Naive thymus-derived CD8-positive, alpha-beta T cell (primary cell): ENCODE measurements at regions not wholly inside any gene's neighbourhood (a gene's known extent, or its start where the extent isn't known, plus 50 kb on each side); places are given as distances from the start of the nearest gene placed in this dataset.

Experiments used
- ATAC-seq, 2 donors: fragments of 150-1000 bp; cut with Tn5 transposase in 1 of 2; sonication (Bioruptor Pico), chemical (Tn5 transposase) in 1 of 2; 1 replicate in 1 of 2; 2 replicates in 1 of 2; pipeline ENCODE4 v1.10.0; 2021; ENCODE audit warnings: mild to moderate bottlenecking in 2 of 2, moderate library complexity in 2 of 2
- POLR2A ChIA-PET: fragments of 350-600 bp; sonication (Branson Sonifier 250); formaldehyde crosslinking; loops from one replicate; lab custom pipeline; 2021; ENCODE audit warnings: antibody characterized with exemption; lab: Charles Lee
- DNase-seq, 10 donors: peaks; one replicate each; pipeline versions ENCODE4 v3.0.0 to v3.0.0-alpha.2; 2020 to 2022
- H3K27ac Mint-ChIP-seq, 10 donors: one replicate each; pipeline ENCODE4 v1.8.0; 2020 to 2022; ENCODE audit warnings: mild to moderate bottlenecking in 10 of 10, mixed read lengths in 10 of 10, moderate library complexity in 4 of 10, inconsistent platforms in 1 of 10
- H3K27me3 Mint-ChIP-seq, 5 donors: one replicate each; pipeline ENCODE4 v1.8.0; 2021 to 2022; ENCODE audit warnings: mixed read lengths in 5 of 5
- H3K36me3 Mint-ChIP-seq, 3 donors: one replicate each; pipeline ENCODE4 v1.8.0; 2020 to 2022; ENCODE audit warnings: mixed read lengths in 3 of 3, mild to moderate bottlenecking in 2 of 3, inconsistent platforms in 1 of 3
- H3K4me1 Mint-ChIP-seq, 4 donors: one replicate each; pipeline ENCODE4 v1.8.0; 2021 to 2022; ENCODE audit warnings: mixed read lengths in 4 of 4
- H3K4me3 Mint-ChIP-seq, 10 donors: one replicate each; pipeline ENCODE4 v1.8.0; 2020 to 2022; ENCODE audit warnings: mild to moderate bottlenecking in 10 of 10, mixed read lengths in 10 of 10, moderate library complexity in 6 of 10, inconsistent platforms in 1 of 10
- H3K9me3 Mint-ChIP-seq, 9 donors: one replicate each; pipeline ENCODE4 v1.8.0; 2020 to 2022; ENCODE audit warnings: mixed read lengths in 9 of 9, mild to moderate bottlenecking in 3 of 9, inconsistent platforms in 1 of 9, moderate library complexity in 1 of 9

DNA sequence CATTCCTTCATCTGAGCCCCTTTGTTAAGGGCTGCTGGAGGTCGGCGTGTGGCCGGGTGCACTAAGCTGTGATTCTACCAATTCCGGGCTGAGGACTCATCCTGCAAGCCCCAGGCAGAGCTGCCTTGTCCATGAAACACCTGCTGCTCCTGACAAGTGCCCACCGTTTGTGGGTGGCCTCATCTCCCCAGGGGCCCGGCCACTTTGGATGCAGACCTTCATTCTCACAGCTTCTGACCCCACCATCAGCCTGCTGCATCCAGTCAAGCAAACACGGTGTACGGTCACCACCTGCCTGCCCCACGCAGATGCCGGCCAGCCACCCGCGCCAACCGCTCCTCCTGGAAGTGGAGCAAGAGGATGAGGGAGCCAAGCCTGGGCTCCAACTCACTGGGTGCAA, 382.7 kb downstream of the THBS2 start:
- Mint-ChIP-seq H3K4me3 (no peak overlapping the region), H3K27me3 (peaks cover 0 to 28% (median 7%) of the 10 kb centered on the region in 5 donors), H3K4me1 (no peaks in the 10 kb centered on the region), H3K9me3 (no peaks in the 10 kb centered on the region), H3K36me3 (no peaks in the 10 kb centered on the region), H3K27ac (no peak overlapping the region)
- POLR2A ChIA-PET, result no interaction called here
- no peak for ATAC-seq
- DNase-seq, result no peak

DNA sequence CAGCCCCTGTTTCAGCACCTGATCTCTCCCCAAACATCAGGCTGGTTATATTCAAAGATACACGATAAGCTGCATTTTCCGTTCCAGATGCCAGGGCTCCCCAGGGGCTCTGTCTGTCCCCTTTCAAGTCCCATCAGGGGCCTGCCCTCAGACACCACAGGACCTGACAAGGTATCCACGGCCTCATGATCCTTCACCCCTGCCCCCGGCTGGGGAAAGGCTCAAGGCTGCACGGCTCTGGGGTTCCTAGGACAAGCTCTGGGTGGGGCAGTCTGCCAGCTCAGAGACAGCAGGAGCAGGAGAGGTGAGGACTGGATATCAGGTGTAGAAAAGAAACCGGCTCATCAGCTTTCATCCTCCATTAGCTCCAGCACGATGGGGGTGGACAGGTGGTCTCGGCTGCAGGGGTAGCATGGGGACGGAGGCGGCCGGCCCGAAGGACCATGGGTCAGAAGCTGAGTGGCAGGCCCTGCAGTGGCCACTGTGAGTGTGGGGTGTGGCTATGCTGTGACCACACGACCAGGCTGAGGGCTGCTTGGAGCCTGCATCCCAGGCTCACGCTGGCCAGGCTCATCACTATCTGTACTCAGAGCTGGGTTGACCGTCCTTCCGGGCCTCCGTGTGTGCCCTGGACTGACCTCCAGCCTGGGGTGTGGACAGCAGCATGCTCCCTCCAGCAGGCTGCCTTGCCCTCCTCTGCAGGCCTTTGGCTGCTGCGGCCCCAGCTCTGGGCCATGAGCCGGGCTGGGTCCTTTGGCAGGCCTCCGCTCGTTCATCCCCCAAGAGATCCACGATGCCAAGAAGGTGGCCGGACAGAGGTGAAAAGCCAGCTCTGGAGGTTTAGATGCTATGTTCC, 386.2 kb downstream of the THBS2 start:
- Mint-ChIP-seq H3K27ac (no peak overlapping the region), H3K4me3 (no peak overlapping the region), H3K27me3 (peaks cover 0 to 10% (median 0%) of the 10 kb centered on the region in 5 donors), H3K36me3 (no peaks in the 10 kb centered on the region), H3K9me3 (no peaks in the 10 kb centered on the region), H3K4me1 (no peaks in the 10 kb centered on the region)
- no peak for ATAC-seq
- POLR2A ChIA-PET, result no interaction called here
- DNase-seq, result no peak

GRCh38 chr6:168866534-168866933, 387.1 kb downstream of the THBS2 start:
- POLR2A ChIA-PET, result no interaction called here
- DNase-seq (no peak), ATAC-seq (no peak)
- peaks cover 0 to 8% (median 0%) of the 10 kb centered on the region in 5 donors for H3K27me3 Mint-ChIP-seq
- H3K27ac Mint-ChIP-seq, result no peak overlapping the region
- no peaks in the 10 kb centered on the region for H3K36me3 Mint-ChIP-seq
- no peaks in the 10 kb centered on the region for H3K9me3 Mint-ChIP-seq
- no peak overlapping the region for H3K4me3 Mint-ChIP-seq
- H3K4me1 Mint-ChIP-seq, result no peaks in the 10 kb centered on the region

GRCh38 chr6:168865522-168865921, 388.1 kb downstream of the THBS2 start:
- no peak for ATAC-seq
- H3K4me3 Mint-ChIP-seq, result no peak overlapping the region
- no peak for DNase-seq
- no peaks in the 10 kb centered on the region for H3K36me3 Mint-ChIP-seq
- H3K27ac Mint-ChIP-seq, result no peak overlapping the region
- peaks cover under 1 to 7% (median 1%) of the 10 kb centered on the region in 5 donors for H3K27me3 Mint-ChIP-seq
- H3K9me3 Mint-ChIP-seq, result no peaks in the 10 kb centered on the region
- H3K4me1 Mint-ChIP-seq, result no peaks in the 10 kb centered on the region
- POLR2A ChIA-PET, result no interaction called here

- H3K4me1 Mint-ChIP-seq, result no peaks in the 10 kb centered on the region
- no peaks in the 10 kb centered on the region for H3K9me3 Mint-ChIP-seq
- H3K4me3 Mint-ChIP-seq, result no peak overlapping the region
- POLR2A ChIA-PET, result no interaction called here
- ATAC-seq, result no peak
- no peak for DNase-seq
- peaks cover 2 to 10% (median 3%) of the 10 kb centered on the region in 5 donors for H3K27me3 Mint-ChIP-seq
- H3K36me3 Mint-ChIP-seq, result no peaks in the 10 kb centered on the region
- H3K27ac Mint-ChIP-seq, result no peak overlapping the region
Observed at GRCh38 chr6:168864541-168865460, 388.8 kb downstream of the THBS2 start.

- peaks cover 2 to 10% (median 3%) of the 10 kb centered on the region in 5 donors for H3K27me3 Mint-ChIP-seq
- DNase-seq (no peak), ATAC-seq (no peak)
- H3K9me3 Mint-ChIP-seq, result no peaks in the 10 kb centered on the region
- no peaks in the 10 kb centered on the region for H3K36me3 Mint-ChIP-seq
- no peak overlapping the region for H3K27ac Mint-ChIP-seq
- POLR2A ChIA-PET, result no interaction called here
- H3K4me1 Mint-ChIP-seq, result no peaks in the 10 kb centered on the region
- H3K4me3 Mint-ChIP-seq, result no peak overlapping the region
Observed at GRCh38 chr6:168863467-168863866, 390.2 kb downstream of the THBS2 start.

DNA sequence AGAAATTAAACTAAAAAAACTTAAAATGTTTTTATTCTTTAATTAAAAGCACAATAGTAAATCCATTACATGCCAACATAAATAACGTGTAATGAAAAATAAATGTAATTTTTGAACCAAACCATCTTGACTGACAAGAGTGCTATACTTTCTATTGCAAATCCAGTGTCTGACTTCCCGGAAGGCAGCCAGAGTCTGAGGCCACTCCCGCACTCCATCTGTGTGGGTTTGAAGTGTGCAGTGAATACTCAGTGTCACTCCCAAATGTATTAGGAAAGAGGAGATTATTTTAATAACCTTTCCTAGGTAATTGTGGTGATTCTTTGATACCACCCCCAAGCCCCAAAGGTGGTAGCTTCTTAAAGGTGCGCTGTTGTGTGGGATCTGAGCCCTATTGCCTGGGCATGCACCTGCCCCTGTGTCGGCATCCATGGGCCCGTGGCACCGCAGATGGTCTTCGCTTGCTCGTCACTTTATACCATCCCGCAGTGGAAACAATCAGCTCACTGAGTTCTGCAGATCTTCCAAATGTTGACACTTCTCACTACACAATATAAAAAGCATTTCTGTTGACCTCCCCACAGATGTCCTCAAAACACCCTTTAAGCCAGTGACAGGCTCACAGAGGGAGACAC, 391.2 kb downstream of the THBS2 start:
- Mint-ChIP-seq H3K4me1 (no peaks in the 10 kb centered on the region), H3K9me3 (no peaks in the 10 kb centered on the region), H3K4me3 (no peak overlapping the region), H3K27ac (no peak overlapping the region), H3K36me3 (no peaks in the 10 kb centered on the region), H3K27me3 (peaks cover 2 to 10% (median 3%) of the 10 kb centered on the region in 5 donors)
- POLR2A ChIA-PET, result no interaction called here
- DNase-seq (no peak), ATAC-seq (no peak)

DNA sequence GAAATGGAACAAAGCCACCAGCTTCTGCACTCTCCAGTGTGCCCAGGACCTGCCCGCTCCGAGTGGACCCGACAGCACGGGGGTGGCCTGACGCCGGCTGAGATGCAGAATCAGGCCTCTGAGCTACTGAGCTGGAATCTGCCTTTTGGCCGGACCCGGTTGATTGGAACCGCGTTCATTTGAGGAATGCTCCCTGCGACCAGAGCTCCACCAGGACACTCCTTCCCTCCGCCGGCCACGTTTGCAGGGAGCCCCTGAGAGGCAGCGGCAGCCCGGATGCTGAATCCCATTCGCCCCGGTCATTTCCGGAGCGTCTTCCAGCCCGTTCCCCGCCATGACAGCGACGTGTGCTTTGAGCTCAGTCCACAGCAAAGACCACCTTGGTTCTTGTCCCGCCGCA, 392.7 kb downstream of the THBS2 start:
- Mint-ChIP-seq H3K36me3 (no peaks in the 10 kb centered on the region), H3K9me3 (no peaks in the 10 kb centered on the region), H3K4me1 (no peaks in the 10 kb centered on the region), H3K4me3 (no peak overlapping the region), H3K27me3 (peaks cover 2 to 10% (median 3%) of the 10 kb centered on the region in 5 donors), H3K27ac (no peak overlapping the region)
- DNase-seq (no peak), ATAC-seq (no peak)
- POLR2A ChIA-PET, result no interaction called here

- Mint-ChIP-seq H3K4me3 (no peak overlapping the region), H3K27me3 (peaks cover 2 to 10% (median 5%) of the 10 kb centered on the region in 5 donors), H3K4me1 (no peaks in the 10 kb centered on the region), H3K27ac (no peak overlapping the region), H3K36me3 (no peaks in the 10 kb centered on the region), H3K9me3 (no peaks in the 10 kb centered on the region)
- no peak for ATAC-seq
- POLR2A ChIA-PET, result no interaction called here
- no peak for DNase-seq
Observed at GRCh38 chr6:168860341-168860740, 393.3 kb downstream of the THBS2 start.

GRCh38 chr6:168858926-168859325, 394.7 kb downstream of the THBS2 start:
- ATAC-seq, result no peak
- POLR2A ChIA-PET, result no interaction called here
- Mint-ChIP-seq H3K27ac (no peak overlapping the region), H3K4me1 (no peaks in the 10 kb centered on the region), H3K27me3 (peaks cover 2 to 10% (median 5%) of the 10 kb centered on the region in 5 donors), H3K36me3 (no peaks in the 10 kb centered on the region), H3K4me3 (no peak overlapping the region), H3K9me3 (no peaks in the 10 kb centered on the region)
- no peak for DNase-seq

DNA sequence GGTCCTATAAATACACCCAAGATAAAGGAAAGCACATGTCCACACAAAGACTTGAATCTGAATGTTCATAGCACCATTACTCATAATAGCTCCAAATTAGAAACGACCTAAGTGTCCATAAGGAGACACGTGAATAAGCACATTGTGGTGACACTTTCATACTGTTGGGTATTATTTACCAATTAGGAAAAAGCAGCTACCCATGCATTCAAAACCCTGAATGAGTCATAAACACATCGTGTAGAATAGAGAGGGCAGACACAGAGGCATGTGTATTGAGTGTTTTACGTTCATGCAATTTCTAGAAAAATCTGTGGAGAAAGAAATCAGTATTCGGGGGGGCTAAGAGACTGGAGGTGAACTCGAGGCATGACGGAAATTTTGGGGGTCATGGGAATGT, 396.7 kb downstream of the THBS2 start:
- H3K27me3 Mint-ChIP-seq, result peaks cover 2 to 10% (median 5%) of the 10 kb centered on the region in 5 donors
- no peak overlapping the region for H3K27ac Mint-ChIP-seq

DNA sequence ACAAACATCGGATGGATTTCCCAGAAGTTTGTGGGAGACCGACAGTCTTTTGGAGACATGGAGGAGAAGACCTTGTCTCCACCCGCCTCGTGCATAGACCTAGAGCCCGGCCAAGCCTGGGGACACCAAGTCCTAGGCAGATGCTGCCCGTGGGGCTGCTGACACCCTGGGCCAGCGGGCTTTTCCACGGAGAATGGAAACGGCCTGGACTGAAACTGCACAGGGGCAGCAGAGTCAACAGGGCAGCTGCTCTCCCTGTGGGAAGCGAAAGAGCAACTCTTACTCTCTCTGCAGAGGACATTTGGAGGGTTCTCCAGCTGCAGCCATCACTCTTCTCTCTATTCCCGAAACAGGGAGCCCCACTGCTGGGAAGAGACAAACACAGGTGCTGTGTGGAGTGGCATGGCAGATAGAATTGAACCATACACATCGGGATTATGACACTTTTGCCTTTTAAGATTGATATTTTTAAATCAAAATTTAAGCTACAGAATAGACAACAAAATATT, 401.2 kb downstream of the THBS2 start:
- no peak overlapping the region for H3K27ac Mint-ChIP-seq
- peak overlapping the region in 1 of 10 donors; percentile 62 for H3K4me3 Mint-ChIP-seq
- no peak for ATAC-seq
- peaks cover 0 to 13% (median 7%) of the 10 kb centered on the region in 4 donors for H3K4me1 Mint-ChIP-seq
- H3K27me3 Mint-ChIP-seq, result peaks cover 0 to 9% (median 3%) of the 10 kb centered on the region in 5 donors
- POLR2A ChIA-PET, result no interaction called here
- H3K36me3 Mint-ChIP-seq, result no peaks in the 10 kb centered on the region
- DNase-seq, result no peak
- H3K9me3 Mint-ChIP-seq, result peaks cover 0 to 2% (median 0%) of the 10 kb centered on the region in 9 donors

More for the DNA sequence above, 396.7 kb downstream of the THBS2 start:
- Mint-ChIP-seq H3K4me1 (peaks cover 0 to 3% (median under 1%) of the 10 kb centered on the region in 4 donors), H3K9me3 (no peaks in the 10 kb centered on the region), H3K36me3 (no peaks in the 10 kb centered on the region), H3K4me3 (no peak overlapping the region)
- DNase-seq (no peak), ATAC-seq (no peak)
- POLR2A ChIA-PET, result no interaction called here
